ENCODE measurements at regions not wholly inside any gene's neighbourhood (a gene's known extent, or its start where the extent isn't known, plus 50 kb on each side); places are given as distances from the start of the nearest gene placed in this dataset.

DNA sequence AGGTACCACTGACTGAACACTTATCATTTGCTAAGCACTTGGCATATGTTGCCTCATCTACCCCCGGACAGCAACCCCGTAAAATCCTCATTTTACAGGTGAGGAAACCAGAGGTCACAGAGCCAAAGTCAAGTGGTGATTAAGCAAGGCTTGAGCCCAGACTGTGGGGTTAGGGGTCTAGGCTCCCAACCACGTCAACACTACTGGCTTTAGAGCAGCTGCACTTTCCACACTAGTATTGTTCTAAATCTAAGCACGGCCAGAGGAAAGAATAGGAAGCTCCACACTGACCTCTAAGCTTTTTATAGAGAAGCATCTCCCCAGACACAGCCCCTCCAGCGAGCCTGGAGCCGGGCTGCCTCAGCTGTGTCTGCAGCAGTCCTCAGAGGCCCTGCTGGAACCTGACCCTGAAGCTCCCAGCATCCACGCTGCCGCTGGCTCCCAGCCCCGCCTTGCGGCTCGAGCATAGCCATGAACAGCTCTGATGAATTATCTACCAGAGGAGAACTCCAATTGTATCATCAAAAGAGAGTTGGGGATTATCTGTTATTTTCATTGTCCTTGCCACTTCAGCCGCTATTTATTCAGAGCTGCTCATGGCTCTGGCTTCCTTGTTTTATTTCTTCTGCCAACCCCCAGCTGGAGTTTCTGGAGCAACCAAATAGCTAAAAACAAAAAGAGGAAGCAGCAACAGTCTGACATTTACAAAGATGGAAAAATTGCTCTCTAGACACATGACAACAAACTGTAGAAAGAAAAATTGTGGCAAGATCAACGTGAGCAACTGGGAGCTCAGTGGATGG lies 62.2 kb upstream of the RTN4 start:
- TF ChIP-seq TAF1 (IDR thresholded peaks at IDR 0.05; ENCODE audit: borderline replicate concordance, insufficient read depth, low read length): no peak
- no peak for TF ChIP-seq SIN3A (IDR thresholded peaks at IDR 0.05; ENCODE audit: borderline replicate concordance, insufficient read depth, low read length)
- no peak for TF ChIP-seq FOXP2 (optimal IDR thresholded peaks at IDR 0.05; ENCODE audit: borderline replicate concordance, extremely low read depth, extremely low read length, insufficient read depth)
- TF ChIP-seq, protein P1, sequence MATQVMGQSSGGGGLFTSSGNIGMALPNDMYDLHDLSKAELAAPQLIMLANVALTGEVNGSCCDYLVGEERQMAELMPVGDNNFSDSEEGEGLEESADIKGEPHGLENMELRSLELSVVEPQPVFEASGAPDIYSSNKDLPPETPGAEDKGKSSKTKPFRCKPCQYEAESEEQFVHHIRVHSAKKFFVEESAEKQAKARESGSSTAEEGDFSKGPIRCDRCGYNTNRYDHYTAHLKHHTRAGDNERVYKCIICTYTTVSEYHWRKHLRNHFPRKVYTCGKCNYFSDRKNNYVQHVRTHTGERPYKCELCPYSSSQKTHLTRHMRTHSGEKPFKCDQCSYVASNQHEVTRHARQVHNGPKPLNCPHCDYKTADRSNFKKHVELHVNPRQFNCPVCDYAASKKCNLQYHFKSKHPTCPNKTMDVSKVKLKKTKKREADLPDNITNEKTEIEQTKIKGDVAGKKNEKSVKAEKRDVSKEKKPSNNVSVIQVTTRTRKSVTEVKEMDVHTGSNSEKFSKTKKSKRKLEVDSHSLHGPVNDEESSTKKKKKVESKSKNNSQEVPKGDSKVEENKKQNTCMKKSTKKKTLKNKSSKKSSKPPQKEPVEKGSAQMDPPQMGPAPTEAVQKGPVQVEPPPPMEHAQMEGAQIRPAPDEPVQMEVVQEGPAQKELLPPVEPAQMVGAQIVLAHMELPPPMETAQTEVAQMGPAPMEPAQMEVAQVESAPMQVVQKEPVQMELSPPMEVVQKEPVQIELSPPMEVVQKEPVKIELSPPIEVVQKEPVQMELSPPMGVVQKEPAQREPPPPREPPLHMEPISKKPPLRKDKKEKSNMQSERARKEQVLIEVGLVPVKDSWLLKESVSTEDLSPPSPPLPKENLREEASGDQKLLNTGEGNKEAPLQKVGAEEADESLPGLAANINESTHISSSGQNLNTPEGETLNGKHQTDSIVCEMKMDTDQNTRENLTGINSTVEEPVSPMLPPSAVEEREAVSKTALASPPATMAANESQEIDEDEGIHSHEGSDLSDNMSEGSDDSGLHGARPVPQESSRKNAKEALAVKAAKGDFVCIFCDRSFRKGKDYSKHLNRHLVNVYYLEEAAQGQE (IDR thresholded peaks at IDR 0.05; ENCODE audit: insufficient read depth in 1 of 2, low read depth in 2 of 2, low read length in 2 of 2): no peak
- no peak for TF ChIP-seq POLR2AphosphoS5 (IDR thresholded peaks at IDR 0.05; ENCODE audit: low read depth, low read length)

DNA sequence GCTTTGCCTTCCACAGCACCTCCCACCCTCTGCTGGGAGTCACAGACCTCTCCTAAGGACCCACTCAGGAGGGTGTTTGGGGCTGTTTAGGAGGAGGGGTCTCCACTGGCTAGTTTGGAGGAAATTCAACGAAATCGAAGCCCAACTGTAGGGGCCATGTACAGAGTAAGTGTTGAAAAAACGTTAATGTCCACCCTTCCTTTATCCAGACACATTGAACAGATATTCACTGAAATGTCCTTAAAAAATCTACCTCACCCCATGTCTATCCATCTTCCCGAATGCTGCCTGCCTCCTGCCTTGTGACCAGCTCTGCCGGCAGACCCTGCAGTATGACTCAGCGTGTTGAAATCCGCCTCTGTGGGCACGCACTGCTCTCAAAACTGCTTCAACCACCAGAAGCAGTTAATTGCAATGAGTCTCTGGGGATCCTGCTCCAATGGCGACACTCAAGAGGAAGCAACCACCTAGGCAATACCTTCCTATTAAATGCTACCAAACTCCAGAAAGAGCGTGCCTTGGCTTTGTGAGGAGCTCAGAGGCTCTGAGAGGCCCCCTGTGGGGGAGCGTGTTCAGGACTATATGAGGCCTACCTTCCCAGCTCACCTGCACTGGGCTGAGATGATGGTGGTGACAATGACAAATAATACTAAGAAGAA lies 61.4 kb upstream of the RTN4 start:
- TF ChIP-seq, protein P1 (IDR thresholded peaks at IDR 0.05; ENCODE audit: insufficient read depth in 1 of 2, low read depth in 2 of 2, low read length in 2 of 2): no peak
- TF ChIP-seq POLR2AphosphoS5 (IDR thresholded peaks at IDR 0.05; ENCODE audit: low read depth, low read length): no peak
- no peak for TF ChIP-seq TAF1 (IDR thresholded peaks at IDR 0.05; ENCODE audit: borderline replicate concordance, insufficient read depth, low read length)
- no peak for TF ChIP-seq SIN3A (IDR thresholded peaks at IDR 0.05; ENCODE audit: borderline replicate concordance, insufficient read depth, low read length)
- no peak for TF ChIP-seq FOXP2 (optimal IDR thresholded peaks at IDR 0.05; ENCODE audit: borderline replicate concordance, extremely low read depth, extremely low read length, insufficient read depth)

DNA sequence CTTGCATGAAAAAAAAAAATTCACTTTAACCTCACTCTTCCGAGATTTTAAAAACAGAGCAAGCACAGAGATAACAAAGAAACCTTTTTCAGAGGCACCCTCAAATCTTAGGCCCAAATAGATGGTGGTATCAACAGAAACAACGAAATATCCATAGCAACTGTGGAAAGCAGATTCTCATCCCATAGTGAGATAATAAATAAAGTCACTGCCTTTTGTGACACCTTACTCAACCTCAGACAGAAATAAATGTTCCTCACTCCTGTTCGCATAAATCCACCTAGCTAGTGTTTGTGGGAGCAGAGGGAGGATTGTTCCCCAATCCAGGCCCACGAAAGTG lies 60.9 kb upstream of the RTN4 start:
- TF ChIP-seq SIN3A (IDR thresholded peaks at IDR 0.05; ENCODE audit: borderline replicate concordance, insufficient read depth, low read length): no peak
- TF ChIP-seq, protein P1 (IDR thresholded peaks at IDR 0.05; ENCODE audit: insufficient read depth in 1 of 2, low read depth in 2 of 2, low read length in 2 of 2): no peak
- TF ChIP-seq POLR2AphosphoS5 (IDR thresholded peaks at IDR 0.05; ENCODE audit: low read depth, low read length): no peak
- TF ChIP-seq TAF1 (IDR thresholded peaks at IDR 0.05; ENCODE audit: borderline replicate concordance, insufficient read depth, low read length): no peak
- no peak for TF ChIP-seq FOXP2 (optimal IDR thresholded peaks at IDR 0.05; ENCODE audit: borderline replicate concordance, extremely low read depth, extremely low read length, insufficient read depth)

DNA sequence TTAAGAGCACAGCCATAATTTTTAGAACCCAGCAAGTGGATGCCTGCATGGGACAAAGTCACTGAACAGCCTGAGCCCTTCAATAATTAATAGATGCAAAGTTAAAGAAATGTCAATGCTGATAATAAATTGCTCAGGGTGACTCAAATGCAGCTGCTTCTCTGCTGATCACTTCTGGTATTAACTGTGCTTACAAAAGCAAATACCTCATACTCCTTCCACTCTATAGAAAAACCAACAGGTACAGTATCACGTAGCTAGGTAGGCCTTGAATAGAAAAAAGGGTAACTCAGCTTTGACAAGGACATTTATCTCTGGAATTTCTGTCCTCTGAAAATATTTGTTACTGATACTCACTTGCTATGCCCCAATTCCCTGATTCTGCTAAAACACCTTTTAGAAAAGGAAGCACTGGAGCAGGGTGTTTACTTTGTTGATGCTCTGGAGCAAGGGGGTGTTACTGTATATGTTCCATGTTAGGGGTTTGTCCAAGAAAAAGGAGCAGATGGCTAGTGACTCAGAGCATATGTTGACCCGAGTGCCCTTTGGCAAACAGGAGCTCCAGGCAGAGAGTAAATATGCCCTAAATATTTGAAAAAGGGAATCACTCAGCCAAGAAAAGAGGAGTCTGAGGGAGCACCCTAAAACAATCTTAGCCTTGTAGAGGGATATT lies 59.1 kb upstream of the RTN4 start:
- TF ChIP-seq, protein P1 (IDR thresholded peaks at IDR 0.05; ENCODE audit: insufficient read depth in 1 of 2, low read depth in 2 of 2, low read length in 2 of 2): no peak
- no peak for TF ChIP-seq FOXP2 (optimal IDR thresholded peaks at IDR 0.05; ENCODE audit: borderline replicate concordance, extremely low read depth, extremely low read length, insufficient read depth)
- no peak for TF ChIP-seq POLR2AphosphoS5 (IDR thresholded peaks at IDR 0.05; ENCODE audit: low read depth, low read length)
- TF ChIP-seq SIN3A (IDR thresholded peaks at IDR 0.05; ENCODE audit: borderline replicate concordance, insufficient read depth, low read length): no peak
- no peak for TF ChIP-seq TAF1 (IDR thresholded peaks at IDR 0.05; ENCODE audit: borderline replicate concordance, insufficient read depth, low read length)
